ENCODE measurements at regions not wholly inside any gene's neighbourhood (a gene's known extent, or its start where the extent isn't known, plus 50 kb on each side); places are given as distances from the start of the nearest gene placed in this dataset.

DNA sequence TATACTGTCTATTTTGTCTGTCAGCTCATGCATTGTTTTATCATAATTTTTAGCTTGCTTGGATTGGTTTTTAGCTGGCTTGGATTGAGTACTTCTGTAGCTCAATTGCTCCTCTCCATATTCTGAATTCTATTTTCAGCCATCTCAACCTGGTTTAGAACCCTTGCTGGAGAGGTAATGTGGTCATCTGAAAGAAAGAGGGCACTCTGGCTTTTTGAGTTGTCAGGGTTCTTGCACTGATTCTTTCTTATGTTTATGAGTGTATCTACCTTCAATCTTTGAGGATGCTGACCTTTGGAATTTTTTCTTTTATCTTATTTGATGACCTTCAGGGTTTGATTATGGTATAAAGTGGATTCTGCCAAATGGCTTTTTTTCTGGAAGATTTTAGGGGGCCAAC is 632.7 kb upstream of the ID4 start:
- dilution Hi-C loops (cut with HindIII; ENCODE audit: low sequenced_read_pairs, unreplicated experiment) (no loop called here), in situ Hi-C loops (cut with MboI; ENCODE audit: low sequenced_read_pairs) (no loop called here), intact Hi-C loops (cut with micrococcal nuclease) (no loop called here)
- ChIA-PET POLR2A (ENCODE audit: unreplicated experiment) (interaction anchor here (0.6 kb wide), 1 partner anchor 448 kb away, joined by 4 read pairs; no protein-coding TSS in a partner anchor), CTCF (no interaction called here)
- Histone ChIP-seq H4K20me1 (ENCODE audit: insufficient read depth, low read length) (no peaks in the 10 kb centered on the region), H3K27ac (ENCODE audit: insufficient read depth, low read length) (no peak overlapping the region), H3K23ac (ENCODE audit: low read depth, low read length) (no peak overlapping the region), H2AK9ac (replicated peaks; ENCODE audit: low read depth, low read length, poor library complexity) (no peak overlapping the region), H3K9ac (ENCODE audit: low read depth, low read length) (no peak overlapping the region), H3K4me1 (ENCODE audit: control insufficient read depth, insufficient read depth, low read length) (no peaks in the 10 kb centered on the region), H3K18ac (ENCODE audit: low read depth, low read length) (no peak overlapping the region), H3K27me3 (ENCODE audit: control insufficient read depth, insufficient read depth, low read length) (no peaks in the 10 kb centered on the region), H3K9me3 (ENCODE audit: control insufficient read depth, insufficient read depth, low read length) (peaks cover 17% of the 10 kb centered on the region), H2BK15ac (ENCODE audit: low read depth, low read length) (no peak overlapping the region), H4K91ac (ENCODE audit: insufficient read depth, low read depth, low read length) (no peak overlapping the region), H3K9me1 (ENCODE audit: insufficient read depth, low read length) (no peaks in the 10 kb centered on the region), H3K36me3 (ENCODE audit: control insufficient read depth, insufficient read depth, low read length) (no peaks in the 10 kb centered on the region), H3K4me2 (ENCODE audit: low read depth, low read length) (no peak overlapping the region), H3K79me1 (ENCODE audit: low read depth in 1 of 2, low read length in 2 of 2) (no peaks in the 10 kb centered on the region), H3K4me3 (ENCODE audit: insufficient read depth, low read depth, low read length) (no peak overlapping the region), H3K4ac (ENCODE audit: low read depth, low read length) (no peak overlapping the region), H2BK20ac (ENCODE audit: low read depth, low read length) (no peak overlapping the region), H2AK5ac (ENCODE audit: low read depth, low read length) (no peak overlapping the region), H3K56ac (ENCODE audit: extremely low read depth, insufficient read depth, low read length) (no peak overlapping the region), H3K14ac (replicated peaks; ENCODE audit: low read depth, low read length) (no peak overlapping the region), H4K5ac (ENCODE audit: low read depth, low read length) (no peak overlapping the region), H4K8ac (ENCODE audit: low read depth in 2 of 2, low read length in 2 of 2) (no peak overlapping the region), H2BK5ac (ENCODE audit: low read depth, low read length, poor library complexity, severe bottlenecking) (no peak overlapping the region), H2AFZ (replicated peaks; ENCODE audit: low read length, poor library complexity) (no peak overlapping the region), H2BK120ac (ENCODE audit: low read depth, low read length) (no peak overlapping the region)
- no TSS peak for BruUV-seq (replicated peaks)
- DNase-seq (no peak), ATAC-seq (ENCODE audit: low read depth) (no peak)
- TF ChIP-seq, protein P1, sequence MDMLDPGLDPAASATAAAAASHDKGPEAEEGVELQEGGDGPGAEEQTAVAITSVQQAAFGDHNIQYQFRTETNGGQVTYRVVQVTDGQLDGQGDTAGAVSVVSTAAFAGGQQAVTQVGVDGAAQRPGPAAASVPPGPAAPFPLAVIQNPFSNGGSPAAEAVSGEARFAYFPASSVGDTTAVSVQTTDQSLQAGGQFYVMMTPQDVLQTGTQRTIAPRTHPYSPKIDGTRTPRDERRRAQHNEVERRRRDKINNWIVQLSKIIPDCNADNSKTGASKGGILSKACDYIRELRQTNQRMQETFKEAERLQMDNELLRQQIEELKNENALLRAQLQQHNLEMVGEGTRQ (IDR thresholded peaks at IDR 0.05; ENCODE audit: low read depth, low read length): no peak
- TF ChIP-seq POLR2A (IDR thresholded peaks at IDR 0.05; ENCODE audit: low read depth, low read length) (no peak), MAZ (IDR thresholded peaks at IDR 0.05; ENCODE audit: borderline replicate concordance, low read depth, low read length) (no peak), CHD1 (IDR thresholded peaks at IDR 0.05; ENCODE audit: low read depth, low read length) (no peak), SMC3 (IDR thresholded peaks at IDR 0.05; ENCODE audit: low read depth, low read length) (no peak), MXI1 (IDR thresholded peaks at IDR 0.05; ENCODE audit: borderline replicate concordance, low read depth, low read length) (no peak)

All from IMR-90 (cell line).